SK-N-SH treated with all-trans-retinoic acid at 6 μM for 48 hours (cell line): ENCODE measurements at regions not wholly inside any gene's neighbourhood (a gene's known extent, or its start where the extent isn't known, plus 50 kb on each side); places are given as distances from the start of the nearest gene placed in this dataset.

Source experiments
- ARNTL ChIP-seq: fragments of 450-650 bp; formaldehyde crosslinking; IDR thresholded peaks from 2 replicates; pipeline ENCODE4 v1.5.0; 2020; ENCODE audit warnings: low read depth, mild to moderate bottlenecking, moderate library complexity, borderline replicate concordance
- BACH2 ChIP-seq: fragments of 250-450 bp; sonication (Bioruptor Pico); IDR thresholded peaks from 2 replicates; pipeline ENCODE4 v1.9.0; 2021; ENCODE audit warnings: mild to moderate bottlenecking, borderline replicate concordance
- CSDC2 ChIP-seq: fragments of 250-450 bp; sonication (Bioruptor Pico); IDR thresholded peaks from 2 replicates; pipeline ENCODE4 v1.5.0; 2020; ENCODE audit warnings: mild to moderate bottlenecking, moderate library complexity
- ISL1 ChIP-seq: fragments of 250-450 bp; sonication (Bioruptor Pico); IDR thresholded peaks from 2 replicates; pipeline ENCODE4 v2.1.2; 2022; ENCODE audit warnings: mild to moderate bottlenecking, moderate library complexity
- OSR1 ChIP-seq: fragments of 250-450 bp; sonication (Bioruptor Pico); IDR thresholded peaks from 2 replicates; pipeline ENCODE4 v1.8.0; 2022; ENCODE audit warnings: moderate library complexity, mild to moderate bottlenecking, inconsistent platforms
- TCF4 ChIP-seq: fragments of 250-450 bp; sonication (Bioruptor Pico); IDR thresholded peaks from 2 replicates; pipeline ENCODE4 v1.8.0; 2021; ENCODE audit warnings: mild to moderate bottlenecking, moderate library complexity, borderline replicate concordance
- ZNF565 ChIP-seq: fragments of 450-650 bp; formaldehyde crosslinking; conservative IDR thresholded peaks from 2 replicates; pipeline ENCODE4 v1.5.0; 2020; ENCODE audit warnings: low read depth, mild to moderate bottlenecking, moderate library complexity
- TF ChIP-seq, protein P1 (sequence below): fragments of 250-450 bp; sonication (Bioruptor Pico); IDR thresholded peaks from 2 replicates; pipeline ENCODE4 v1.8.0; 2020; ENCODE audit warnings: mild to moderate bottlenecking, moderate library complexity, borderline replicate concordance
- TF ChIP-seq, protein P2 (sequence below): fragments of 250-450 bp; sonication (Bioruptor Pico); IDR thresholded peaks from 2 replicates; pipeline ENCODE4 v1.5.1; 2021; ENCODE audit warnings: mild to moderate bottlenecking, moderate library complexity
- TF ChIP-seq, protein P3 (sequence below): fragments of 250-450 bp; sonication (Bioruptor Pico); IDR thresholded peaks from 2 replicates; pipeline ENCODE4 v1.5.1; 2020; ENCODE audit warnings: low read depth, mild to moderate bottlenecking, moderate library complexity
- TF ChIP-seq, protein P4 (sequence below): fragments of 250-450 bp; sonication (Bioruptor Pico); IDR thresholded peaks from 2 replicates; pipeline ENCODE4 v1.8.0; 2021; ENCODE audit warnings: low read depth, mild to moderate bottlenecking, moderate library complexity, borderline replicate concordance

DNA sequence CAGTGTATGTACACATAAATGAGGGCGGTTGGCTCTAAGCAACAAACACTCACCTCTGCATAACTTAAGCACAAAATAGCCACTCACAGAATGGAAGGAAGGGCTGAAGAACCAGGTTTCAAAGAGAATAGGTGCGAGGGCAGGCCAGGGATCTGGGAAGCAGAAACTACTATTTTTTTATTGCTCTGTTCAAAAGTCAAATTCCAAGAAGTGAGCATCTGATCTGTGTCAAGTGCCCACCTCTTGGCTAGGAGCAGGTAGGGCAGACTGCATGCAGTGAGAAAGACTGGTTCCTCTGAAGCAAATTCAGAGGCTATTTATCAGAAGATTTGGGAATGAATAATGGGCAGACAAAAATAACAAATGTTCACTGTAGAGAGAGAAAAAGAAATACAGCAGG, 336.4 kb upstream of the CTNNB1 start:
- TF ChIP-seq, protein P1, sequence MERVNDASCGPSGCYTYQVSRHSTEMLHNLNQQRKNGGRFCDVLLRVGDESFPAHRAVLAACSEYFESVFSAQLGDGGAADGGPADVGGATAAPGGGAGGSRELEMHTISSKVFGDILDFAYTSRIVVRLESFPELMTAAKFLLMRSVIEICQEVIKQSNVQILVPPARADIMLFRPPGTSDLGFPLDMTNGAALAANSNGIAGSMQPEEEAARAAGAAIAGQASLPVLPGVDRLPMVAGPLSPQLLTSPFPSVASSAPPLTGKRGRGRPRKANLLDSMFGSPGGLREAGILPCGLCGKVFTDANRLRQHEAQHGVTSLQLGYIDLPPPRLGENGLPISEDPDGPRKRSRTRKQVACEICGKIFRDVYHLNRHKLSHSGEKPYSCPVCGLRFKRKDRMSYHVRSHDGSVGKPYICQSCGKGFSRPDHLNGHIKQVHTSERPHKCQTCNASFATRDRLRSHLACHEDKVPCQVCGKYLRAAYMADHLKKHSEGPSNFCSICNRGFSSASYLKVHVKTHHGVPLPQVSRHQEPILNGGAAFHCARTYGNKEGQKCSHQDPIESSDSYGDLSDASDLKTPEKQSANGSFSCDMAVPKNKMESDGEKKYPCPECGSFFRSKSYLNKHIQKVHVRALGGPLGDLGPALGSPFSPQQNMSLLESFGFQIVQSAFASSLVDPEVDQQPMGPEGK, result no peak
- TF ChIP-seq, protein P2, sequence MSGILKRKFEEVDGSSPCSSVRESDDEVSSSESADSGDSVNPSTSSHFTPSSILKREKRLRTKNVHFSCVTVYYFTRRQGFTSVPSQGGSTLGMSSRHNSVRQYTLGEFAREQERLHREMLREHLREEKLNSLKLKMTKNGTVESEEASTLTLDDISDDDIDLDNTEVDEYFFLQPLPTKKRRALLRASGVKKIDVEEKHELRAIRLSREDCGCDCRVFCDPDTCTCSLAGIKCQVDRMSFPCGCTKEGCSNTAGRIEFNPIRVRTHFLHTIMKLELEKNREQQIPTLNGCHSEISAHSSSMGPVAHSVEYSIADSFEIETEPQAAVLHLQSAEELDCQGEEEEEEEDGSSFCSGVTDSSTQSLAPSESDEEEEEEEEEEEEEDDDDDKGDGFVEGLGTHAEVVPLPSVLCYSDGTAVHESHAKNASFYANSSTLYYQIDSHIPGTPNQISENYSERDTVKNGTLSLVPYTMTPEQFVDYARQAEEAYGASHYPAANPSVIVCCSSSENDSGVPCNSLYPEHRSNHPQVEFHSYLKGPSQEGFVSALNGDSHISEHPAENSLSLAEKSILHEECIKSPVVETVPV (CRISPR knock-in tag), result no peak
- no peak for TF ChIP-seq OSR1 (CRISPR knock-in tag)
- no peak for TF ChIP-seq ARNTL (CRISPR knock-in tag)
- no peak for TF ChIP-seq BACH2 (CRISPR knock-in tag)
- TF ChIP-seq TCF4 (CRISPR knock-in tag), result no peak
- TF ChIP-seq, protein P3, sequence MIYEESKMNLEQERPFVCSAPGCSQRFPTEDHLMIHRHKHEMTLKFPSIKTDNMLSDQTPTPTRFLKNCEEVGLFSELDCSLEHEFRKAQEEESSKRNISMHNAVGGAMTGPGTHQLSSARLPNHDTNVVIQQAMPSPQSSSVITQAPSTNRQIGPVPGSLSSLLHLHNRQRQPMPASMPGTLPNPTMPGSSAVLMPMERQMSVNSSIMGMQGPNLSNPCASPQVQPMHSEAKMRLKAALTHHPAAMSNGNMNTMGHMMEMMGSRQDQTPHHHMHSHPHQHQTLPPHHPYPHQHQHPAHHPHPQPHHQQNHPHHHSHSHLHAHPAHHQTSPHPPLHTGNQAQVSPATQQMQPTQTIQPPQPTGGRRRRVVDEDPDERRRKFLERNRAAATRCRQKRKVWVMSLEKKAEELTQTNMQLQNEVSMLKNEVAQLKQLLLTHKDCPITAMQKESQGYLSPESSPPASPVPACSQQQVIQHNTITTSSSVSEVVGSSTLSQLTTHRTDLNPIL (CRISPR knock-in tag), result no peak
- no peak for TF ChIP-seq CSDC2 (CRISPR knock-in tag)
- TF ChIP-seq, protein P4, sequence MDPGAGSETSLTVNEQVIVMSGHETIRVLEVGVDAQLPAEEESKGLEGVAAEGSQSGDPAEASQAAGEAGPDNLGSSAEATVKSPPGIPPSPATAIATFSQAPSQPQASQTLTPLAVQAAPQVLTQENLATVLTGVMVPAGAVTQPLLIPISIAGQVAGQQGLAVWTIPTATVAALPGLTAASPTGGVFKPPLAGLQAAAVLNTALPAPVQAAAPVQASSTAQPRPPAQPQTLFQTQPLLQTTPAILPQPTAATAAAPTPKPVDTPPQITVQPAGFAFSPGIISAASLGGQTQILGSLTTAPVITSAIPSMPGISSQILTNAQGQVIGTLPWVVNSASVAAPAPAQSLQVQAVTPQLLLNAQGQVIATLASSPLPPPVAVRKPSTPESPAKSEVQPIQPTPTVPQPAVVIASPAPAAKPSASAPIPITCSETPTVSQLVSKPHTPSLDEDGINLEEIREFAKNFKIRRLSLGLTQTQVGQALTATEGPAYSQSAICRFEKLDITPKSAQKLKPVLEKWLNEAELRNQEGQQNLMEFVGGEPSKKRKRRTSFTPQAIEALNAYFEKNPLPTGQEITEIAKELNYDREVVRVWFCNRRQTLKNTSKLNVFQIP (CRISPR knock-in tag), result no peak
- TF ChIP-seq ZNF565, result no peak
- TF ChIP-seq ISL1 (CRISPR knock-in tag), result no peak
